Central memory CD4-positive, alpha-beta T cell (primary cell): ENCODE measurements at regions not wholly inside any gene's neighbourhood (a gene's known extent, or its start where the extent isn't known, plus 50 kb on each side); places are given as distances from the start of the nearest gene placed in this dataset.

Experiments
- DNase-seq: peaks from one replicate; pipeline ENCODE4 v3.0.0; 2022

GRCh38 chr4:186934841-186935443, 211.3 kb upstream of the FAT1 start:
- DNase-seq: no peak

GRCh38 chr4:186935901-186936300, 212.2 kb upstream of the FAT1 start:
- DNase-seq: no peak

GRCh38 chr4:186936496-186937375, 213.1 kb upstream of the FAT1 start:
- no peak for DNase-seq

- no peak for DNase-seq
These were observed 215.6 kb upstream of the FAT1 start for GRCh38 chr4:186939226-186939625.

GRCh38 chr4:186939766-186940165, 216.1 kb upstream of the FAT1 start:
- no peak for DNase-seq

GRCh38 chr4:186940476-186940875, 216.8 kb upstream of the FAT1 start:
- DNase-seq: no peak

GRCh38 chr4:186942758-186943377, 219.2 kb upstream of the FAT1 start:
- DNase-seq: no peak

- DNase-seq: no peak
These were observed 219.8 kb upstream of the FAT1 start for GRCh38 chr4:186943411-186943810.

- DNase-seq: no peak
These were observed 222.5 kb upstream of the FAT1 start for GRCh38 chr4:186946136-186946535.

- no peak for DNase-seq
These were observed 223.1 kb upstream of the FAT1 start for GRCh38 chr4:186946682-186947294.

- DNase-seq: no peak
These were observed 224.9 kb upstream of the FAT1 start for GRCh38 chr4:186948361-186949242.

- no peak for DNase-seq
These were observed 226.2 kb upstream of the FAT1 start for GRCh38 chr4:186949847-186950246.

- DNase-seq: no peak
These were observed 229.1 kb upstream of the FAT1 start for GRCh38 chr4:186952709-186953108.

- no peak for DNase-seq
These were observed 230.1 kb upstream of the FAT1 start for GRCh38 chr4:186953599-186954260.

- no peak for DNase-seq
These were observed 230.9 kb upstream of the FAT1 start for GRCh38 chr4:186954509-186954908.

GRCh38 chr4:186954956-186955355, 231.3 kb upstream of the FAT1 start:
- no peak for DNase-seq

GRCh38 chr4:186957952-186958555, 234.4 kb upstream of the FAT1 start:
- no peak for DNase-seq

GRCh38 chr4:186958726-186959350, 235.2 kb upstream of the FAT1 start:
- no peak for DNase-seq

- DNase-seq: no peak
These were observed 256.5 kb upstream of the FAT1 start for GRCh38 chr4:186979961-186980745.

- DNase-seq: no peak
These were observed 257.5 kb upstream of the FAT1 start for GRCh38 chr4:186981161-186981560.
